ENCODE measurements at regions not wholly inside any gene's neighbourhood (a gene's known extent, or its start where the extent isn't known, plus 50 kb on each side); places are given as distances from the start of the nearest gene placed in this dataset.

GRCh38 chr3:99475229-99475628, 163.2 kb upstream of the COL8A1 start:
- TF ChIP-seq EZH2 (IDR thresholded peaks at IDR 0.05; ENCODE audit: low read length, missing control alignments) (no peak), CTCF (conservative IDR thresholded peaks at IDR 0.05 in 1 of 2, IDR thresholded peaks at IDR 0.05 in 1 of 2; ENCODE audit: low read depth in 1 of 2, low read length in 2 of 2) (no peak)
